ENCODE measurements at regions not wholly inside any gene's neighbourhood (a gene's known extent, or its start where the extent isn't known, plus 50 kb on each side); places are given as distances from the start of the nearest gene placed in this dataset.

DNA sequence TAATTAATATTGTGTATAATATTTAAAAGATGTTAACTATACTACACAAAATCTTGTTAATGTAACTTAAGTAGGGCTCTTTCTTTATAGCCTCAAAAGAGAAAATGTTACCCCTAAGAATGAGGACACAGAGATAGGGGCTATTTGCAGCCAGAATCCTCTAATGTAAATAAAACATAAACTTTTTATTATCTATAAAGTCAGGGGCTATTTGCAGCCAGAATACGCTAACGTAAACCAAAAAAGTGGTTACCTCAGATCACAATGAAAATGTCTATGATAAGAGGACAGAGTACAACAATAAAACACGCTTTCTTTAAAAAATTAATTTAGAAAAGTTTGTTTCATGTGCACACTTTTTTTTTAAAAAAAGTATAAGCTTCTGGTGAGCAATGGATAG, 229.9 kb upstream of the PITX2 start:
- no peaks in the 10 kb centered on the region for H3K36me3 ChIP-seq (ENCODE audit: control insufficient read depth in 4 of 4, insufficient read depth in 3 of 4, low read depth in 1 of 4, low read length in 3 of 4)
- H3K9ac ChIP-seq (ENCODE audit: low read depth in 1 of 2, low read length in 2 of 2), result no peak overlapping the region
- WGBS, result 76% methylated on average over 3 of the region's 3 CpGs
- no peak overlapping the region for H3K27ac ChIP-seq (ENCODE audit: low read depth in 1 of 2, low read length in 2 of 2)
- TF ChIP-seq RXRA (IDR thresholded peaks at IDR 0.05) (no peak), NR2F2 (IDR thresholded peaks at IDR 0.05) (no peak), EGR1 (IDR thresholded peaks at IDR 0.05; ENCODE audit: low read depth in 2 of 2) (no peak), HNF4G (IDR thresholded peaks at IDR 0.05) (no peak), REST (IDR thresholded peaks at IDR 0.05) (no peak), TAF1 (conservative IDR thresholded peaks at IDR 0.05) (no peak), JUND (IDR thresholded peaks at IDR 0.05) (no peak), HNF4A (conservative IDR thresholded peaks at IDR 0.05) (no peak), SP1 (IDR thresholded peaks at IDR 0.05) (no peak), RAD21 (IDR thresholded peaks at IDR 0.05) (no peak), GABPA (IDR thresholded peaks at IDR 0.05 in 1 of 2, conservative IDR thresholded peaks at IDR 0.05 in 1 of 2) (no peak), YY1 (IDR thresholded peaks at IDR 0.05) (no peak), FOXA2 (IDR thresholded peaks at IDR 0.05) (no peak), ZBTB33 (IDR thresholded peaks at IDR 0.05) (no peak), FOXA1 (IDR thresholded peaks at IDR 0.05) (no peak)
- TF ChIP-seq, protein P1, sequence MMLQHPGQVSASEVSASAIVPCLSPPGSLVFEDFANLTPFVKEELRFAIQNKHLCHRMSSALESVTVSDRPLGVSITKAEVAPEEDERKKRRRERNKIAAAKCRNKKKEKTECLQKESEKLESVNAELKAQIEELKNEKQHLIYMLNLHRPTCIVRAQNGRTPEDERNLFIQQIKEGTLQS (IDR thresholded peaks at IDR 0.05), result no peak
- TF ChIP-seq, protein P2, sequence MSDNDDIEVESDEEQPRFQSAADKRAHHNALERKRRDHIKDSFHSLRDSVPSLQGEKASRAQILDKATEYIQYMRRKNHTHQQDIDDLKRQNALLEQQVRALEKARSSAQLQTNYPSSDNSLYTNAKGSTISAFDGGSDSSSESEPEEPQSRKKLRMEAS (IDR thresholded peaks at IDR 0.05), result no peak
- no peak overlapping the region for H3K4me3 ChIP-seq (ENCODE audit: low read depth in 1 of 3, low read length in 3 of 3)
- H3K27me3 ChIP-seq (ENCODE audit: control insufficient read depth in 4 of 4, insufficient read depth in 4 of 4, low read length in 3 of 4), result no peaks in the 10 kb centered on the region
- no peaks in the 10 kb centered on the region for H3K9me3 ChIP-seq (ENCODE audit: control insufficient read depth in 4 of 4, low read length in 3 of 4)
- no peak for DNase-seq (ENCODE audit: low spot score)
- peaks cover 2 to 7% (median 6%) of the 10 kb centered on the region in 4 donors for H3K4me1 ChIP-seq (ENCODE audit: control insufficient read depth in 4 of 4, insufficient read depth in 4 of 4, low read length in 3 of 4)

GRCh38 chr4:110853242-110853641, 230.4 kb upstream of the PITX2 start:
- H3K4me3 ChIP-seq (ENCODE audit: low read depth in 1 of 3, low read length in 3 of 3), result no peak overlapping the region
- no peak for TF ChIP-seq FOXA1 (IDR thresholded peaks at IDR 0.05)
- no peak for TF ChIP-seq JUND (IDR thresholded peaks at IDR 0.05)
- TF ChIP-seq HNF4G (IDR thresholded peaks at IDR 0.05), result no peak
- WGBS, result 76% methylated on average over 5 of the region's 5 CpGs
- H3K9ac ChIP-seq (ENCODE audit: low read depth in 1 of 2, low read length in 2 of 2), result no peak overlapping the region
- DNase-seq (ENCODE audit: low spot score), result no peak
- no peak overlapping the region for H3K27ac ChIP-seq (ENCODE audit: low read depth in 1 of 2, low read length in 2 of 2)
- no peaks in the 10 kb centered on the region for H3K9me3 ChIP-seq (ENCODE audit: control insufficient read depth in 4 of 4, low read length in 3 of 4)
- peaks cover 2 to 7% (median 6%) of the 10 kb centered on the region in 4 donors for H3K4me1 ChIP-seq (ENCODE audit: control insufficient read depth in 4 of 4, insufficient read depth in 4 of 4, low read length in 3 of 4)
- H3K27me3 ChIP-seq (ENCODE audit: control insufficient read depth in 4 of 4, insufficient read depth in 4 of 4, low read length in 3 of 4), result no peaks in the 10 kb centered on the region
- no peaks in the 10 kb centered on the region for H3K36me3 ChIP-seq (ENCODE audit: control insufficient read depth in 4 of 4, insufficient read depth in 3 of 4, low read depth in 1 of 4, low read length in 3 of 4)

All from liver (tissue), 7 donors.